ENCODE measurements at regions not wholly inside any gene's neighbourhood (a gene's known extent, or its start where the extent isn't known, plus 50 kb on each side); places are given as distances from the start of the nearest gene placed in this dataset.

DNA sequence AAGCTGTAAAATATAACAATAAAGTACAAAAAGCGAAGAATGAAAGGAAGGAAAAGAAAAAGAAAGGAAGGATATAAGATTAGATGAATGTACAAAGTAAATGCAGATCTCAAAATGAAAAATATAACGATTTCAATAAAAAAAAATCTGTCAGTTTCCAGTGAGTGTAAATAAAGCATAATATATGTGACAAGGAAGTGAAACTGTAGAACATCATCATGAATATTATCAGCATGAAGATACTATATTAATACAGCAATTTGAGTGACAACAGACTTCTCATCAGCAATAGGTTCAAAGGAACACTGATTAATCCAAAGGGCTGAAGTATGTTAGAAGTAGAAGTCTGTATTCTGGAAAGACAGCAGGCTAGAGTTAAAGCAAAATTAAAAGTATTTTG is 659.5 kb upstream of the MBL2 start:
- TF ChIP-seq, protein P1, sequence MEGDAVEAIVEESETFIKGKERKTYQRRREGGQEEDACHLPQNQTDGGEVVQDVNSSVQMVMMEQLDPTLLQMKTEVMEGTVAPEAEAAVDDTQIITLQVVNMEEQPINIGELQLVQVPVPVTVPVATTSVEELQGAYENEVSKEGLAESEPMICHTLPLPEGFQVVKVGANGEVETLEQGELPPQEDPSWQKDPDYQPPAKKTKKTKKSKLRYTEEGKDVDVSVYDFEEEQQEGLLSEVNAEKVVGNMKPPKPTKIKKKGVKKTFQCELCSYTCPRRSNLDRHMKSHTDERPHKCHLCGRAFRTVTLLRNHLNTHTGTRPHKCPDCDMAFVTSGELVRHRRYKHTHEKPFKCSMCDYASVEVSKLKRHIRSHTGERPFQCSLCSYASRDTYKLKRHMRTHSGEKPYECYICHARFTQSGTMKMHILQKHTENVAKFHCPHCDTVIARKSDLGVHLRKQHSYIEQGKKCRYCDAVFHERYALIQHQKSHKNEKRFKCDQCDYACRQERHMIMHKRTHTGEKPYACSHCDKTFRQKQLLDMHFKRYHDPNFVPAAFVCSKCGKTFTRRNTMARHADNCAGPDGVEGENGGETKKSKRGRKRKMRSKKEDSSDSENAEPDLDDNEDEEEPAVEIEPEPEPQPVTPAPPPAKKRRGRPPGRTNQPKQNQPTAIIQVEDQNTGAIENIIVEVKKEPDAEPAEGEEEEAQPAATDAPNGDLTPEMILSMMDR (IDR thresholded peaks at IDR 0.05) = no peak
- no peak for TF ChIP-seq POLR2A (IDR thresholded peaks at IDR 0.05)
